Uterus (tissue), 2 donors: ENCODE measurements at regions not wholly inside any gene's neighbourhood (a gene's known extent, or its start where the extent isn't known, plus 50 kb on each side); places are given as distances from the start of the nearest gene placed in this dataset.

Experiments
- CTCF ChIP-seq, 4 experiments: fragments of 200-600 bp in 2 of 4; fragments of 450-650 bp in 2 of 4; sonication (generic) in 2 of 4; IDR thresholded peaks; one replicate each; pipeline ENCODE4 v1.5.1; 2016 to 2019; ENCODE audit warnings: antibody characterized with exemption in 4 of 4, mild to moderate bottlenecking in 2 of 4, moderate library complexity in 1 of 4
- POLR2A ChIP-seq, 2 donors: fragments of 450-650 bp; IDR thresholded peaks; one replicate each; pipeline ENCODE4 v1.6.1; 2016; ENCODE audit warnings: antibody characterized with exemption in 2 of 2, mild to moderate bottlenecking in 1 of 2, moderate library complexity in 1 of 2

GRCh38 chr15:100790786-100791265 lies 88.8 kb upstream of the ALDH1A3 start:
- no peak for TF ChIP-seq CTCF (IDR thresholded peaks at IDR 0.05)
- no peak for TF ChIP-seq POLR2A (IDR thresholded peaks at IDR 0.05)
